Neural progenitor cell (in vitro differentiated cells): ENCODE measurements at regions not wholly inside any gene's neighbourhood (a gene's known extent, or its start where the extent isn't known, plus 50 kb on each side); places are given as distances from the start of the nearest gene placed in this dataset.

Experiments used
- DNase-seq: peaks from one replicate; pipeline ENCODE4 v3.0.0-alpha.2; 2016; ENCODE audit warnings: low spot score
- H2AFZ ChIP-seq: fragments of 200-600 bp; sonication (generic); replicated peaks from 2 replicates; pipeline ENCODE4 v1.6.1; 2016; ENCODE audit warnings: antibody characterized with exemption
- H3F3A ChIP-seq: fragments of 200-600 bp; sonication (generic); 2 replicates; pipeline ENCODE4 v1.6.1; 2016; ENCODE audit warnings: antibody characterized with exemption, low read depth
- H3K27ac ChIP-seq: fragments of 200-600 bp; sonication (generic); 2 replicates; pipeline ENCODE4 v1.5.1; 2016; ENCODE audit warnings: mild to moderate bottlenecking
- H3K27me3 ChIP-seq: fragments of 200-600 bp; sonication (generic); 2 replicates; pipeline ENCODE4 v1.6.1; 2016; ENCODE audit warnings: mild to moderate bottlenecking, moderate library complexity
- H3K36me3 ChIP-seq: fragments of 200-600 bp; sonication (generic); 2 replicates; pipeline ENCODE4 v1.5.1; 2016
- H3K4me1 ChIP-seq: fragments of 200-600 bp; sonication (generic); 2 replicates; pipeline ENCODE4 v1.6.1; 2016; ENCODE audit warnings: mixed run types
- H3K4me2 ChIP-seq: fragments of 200-600 bp; sonication (generic); 2 replicates; pipeline ENCODE4 v1.6.1; 2016
- H3K4me3 ChIP-seq: fragments of 200-600 bp; sonication (generic); 2 replicates; pipeline ENCODE4 v1.5.1; 2016
- H3K79me2 ChIP-seq: fragments of 200-600 bp; sonication (generic); 2 replicates; pipeline ENCODE4 v1.6.1; 2016; ENCODE audit warnings: low read depth
- H3K9ac ChIP-seq: fragments of 200-600 bp; sonication (generic); 2 replicates; pipeline ENCODE4 v1.6.1; 2016
- H3K9me3 ChIP-seq: fragments of 200-600 bp; sonication (generic); 2 replicates; pipeline ENCODE4 v1.5.1; 2016; ENCODE audit warnings: low read depth
- H4K20me1 ChIP-seq: fragments of 200-600 bp; sonication (generic); 2 replicates; pipeline ENCODE4 v1.6.1; 2016; ENCODE audit warnings: low read depth
- H3K27ac Mint-ChIP-seq: 3 replicates; pipeline ENCODE4 v1.8.0; 2021; ENCODE audit warnings: mixed read lengths
- H3K27me3 Mint-ChIP-seq: 2 replicates; pipeline ENCODE4 v1.8.0; 2022; ENCODE audit warnings: low read depth, mild to moderate bottlenecking, inconsistent platforms, moderate library complexity, mixed read lengths; ENCODE audit not compliant: insufficient read depth
- H3K36me3 Mint-ChIP-seq: 3 replicates; pipeline ENCODE4 v1.8.0; 2021; ENCODE audit warnings: mixed read lengths
- H3K4me1 Mint-ChIP-seq: 3 replicates; pipeline ENCODE4 v1.8.0; 2021; ENCODE audit warnings: mixed read lengths
- H3K4me3 Mint-ChIP-seq: 3 replicates; pipeline ENCODE4 v1.8.0; 2021; ENCODE audit warnings: mild to moderate bottlenecking, moderate library complexity, mixed read lengths
- H3K9me3 Mint-ChIP-seq: 3 replicates; pipeline ENCODE4 v1.8.0; 2020; ENCODE audit warnings: mixed read lengths
- EZH2 ChIP-seq: fragments of 200-600 bp; sonication (generic); IDR thresholded peaks from 2 replicates; pipeline ENCODE4 v1.6.1; 2017; ENCODE audit warnings: antibody characterized with exemption, mild to moderate bottlenecking, moderate library complexity
- EZH2phosphoT487 ChIP-seq: fragments of 200-600 bp; sonication (generic); IDR thresholded peaks from 2 replicates; pipeline ENCODE4 v1.6.1; 2017; ENCODE audit warnings: antibody characterized with exemption
- TF ChIP-seq, protein P1 (sequence below): fragments of 200-600 bp; sonication (generic); IDR thresholded peaks from 2 replicates; pipeline ENCODE4 v1.5.1; 2017; ENCODE audit warnings: antibody characterized with exemption, mild to moderate bottlenecking

GRCh38 chr2:18503376-18504228, 56.9 kb downstream of the RDH14 start:
- Histone ChIP-seq H3K79me2 (no peaks in the 10 kb centered on the region), H3K27ac (no peak overlapping the region), H4K20me1 (no peaks in the 10 kb centered on the region), H3K9me3 (no peaks in the 10 kb centered on the region), H3K4me3 (no peak overlapping the region), H3K27me3 (no peaks in the 10 kb centered on the region), H3K9ac (no peak overlapping the region), H3F3A (no peaks in the 10 kb centered on the region), H2AFZ (no peak overlapping the region), H3K36me3 (no peaks in the 10 kb centered on the region), H3K4me2 (no peak overlapping the region), H3K4me1 (no peaks in the 10 kb centered on the region)
- TF ChIP-seq EZH2phosphoT487 (no peak), EZH2 (no peak)
- TF ChIP-seq, protein P1, sequence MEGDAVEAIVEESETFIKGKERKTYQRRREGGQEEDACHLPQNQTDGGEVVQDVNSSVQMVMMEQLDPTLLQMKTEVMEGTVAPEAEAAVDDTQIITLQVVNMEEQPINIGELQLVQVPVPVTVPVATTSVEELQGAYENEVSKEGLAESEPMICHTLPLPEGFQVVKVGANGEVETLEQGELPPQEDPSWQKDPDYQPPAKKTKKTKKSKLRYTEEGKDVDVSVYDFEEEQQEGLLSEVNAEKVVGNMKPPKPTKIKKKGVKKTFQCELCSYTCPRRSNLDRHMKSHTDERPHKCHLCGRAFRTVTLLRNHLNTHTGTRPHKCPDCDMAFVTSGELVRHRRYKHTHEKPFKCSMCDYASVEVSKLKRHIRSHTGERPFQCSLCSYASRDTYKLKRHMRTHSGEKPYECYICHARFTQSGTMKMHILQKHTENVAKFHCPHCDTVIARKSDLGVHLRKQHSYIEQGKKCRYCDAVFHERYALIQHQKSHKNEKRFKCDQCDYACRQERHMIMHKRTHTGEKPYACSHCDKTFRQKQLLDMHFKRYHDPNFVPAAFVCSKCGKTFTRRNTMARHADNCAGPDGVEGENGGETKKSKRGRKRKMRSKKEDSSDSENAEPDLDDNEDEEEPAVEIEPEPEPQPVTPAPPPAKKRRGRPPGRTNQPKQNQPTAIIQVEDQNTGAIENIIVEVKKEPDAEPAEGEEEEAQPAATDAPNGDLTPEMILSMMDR, result no peak
- Mint-ChIP-seq H3K4me1 (no peaks in the 10 kb centered on the region), H3K36me3 (no peaks in the 10 kb centered on the region), H3K27me3 (no peaks in the 10 kb centered on the region), H3K27ac (no peak overlapping the region), H3K9me3 (no peaks in the 10 kb centered on the region), H3K4me3 (no peak overlapping the region)
- no peak for DNase-seq

DNA sequence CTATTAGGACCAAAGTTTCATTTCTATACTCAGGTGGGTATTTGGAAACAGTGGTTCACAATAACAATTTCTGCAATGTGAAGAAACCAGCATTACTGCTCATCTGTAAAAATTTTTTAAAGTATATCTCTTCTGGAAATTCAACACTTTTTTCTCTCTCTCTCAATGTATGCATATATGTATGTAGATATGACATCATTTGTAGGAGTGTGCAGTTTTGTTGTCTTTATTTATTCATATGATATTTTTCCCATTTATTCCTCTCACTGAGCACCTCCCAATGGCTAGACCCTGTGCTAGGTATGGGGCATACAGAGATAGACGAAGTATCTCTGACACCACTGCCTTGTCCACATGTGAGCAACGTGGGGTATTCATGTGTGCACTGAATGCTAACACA, 58.3 kb downstream of the RDH14 start:
- Mint-ChIP-seq H3K27ac (no peak overlapping the region), H3K4me3 (no peak overlapping the region), H3K4me1 (no peaks in the 10 kb centered on the region), H3K27me3 (no peaks in the 10 kb centered on the region), H3K9me3 (no peaks in the 10 kb centered on the region), H3K36me3 (no peaks in the 10 kb centered on the region)
- H3K27ac ChIP-seq, result no peak overlapping the region
- no peaks in the 10 kb centered on the region for H3K9me3 ChIP-seq
- no peaks in the 10 kb centered on the region for H3K27me3 ChIP-seq
- no peaks in the 10 kb centered on the region for H3F3A ChIP-seq
- no peaks in the 10 kb centered on the region for H3K4me1 ChIP-seq
- H3K4me3 ChIP-seq, result no peak overlapping the region
- no peak overlapping the region for H3K4me2 ChIP-seq
- TF ChIP-seq EZH2 (no peak), EZH2phosphoT487 (no peak)
- TF ChIP-seq, protein P1, result no peak
- H4K20me1 ChIP-seq, result no peaks in the 10 kb centered on the region
- H3K79me2 ChIP-seq, result no peaks in the 10 kb centered on the region
- no peak overlapping the region for H2AFZ ChIP-seq
- DNase-seq, result no peak
- H3K36me3 ChIP-seq, result no peaks in the 10 kb centered on the region
- H3K9ac ChIP-seq, result no peak overlapping the region

- no peaks in the 10 kb centered on the region for H3K36me3 Mint-ChIP-seq
- H3K27me3 Mint-ChIP-seq, result no peaks in the 10 kb centered on the region
- no peaks in the 10 kb centered on the region for H3K4me1 Mint-ChIP-seq
These were observed 58.7 kb downstream of the RDH14 start for GRCh38 chr2:18501729-18502128.

More at GRCh38 chr2:18501729-18502128, 58.7 kb downstream of the RDH14 start:
- TF ChIP-seq EZH2 (no peak), EZH2phosphoT487 (no peak)
- TF ChIP-seq, protein P1, result no peak
- Histone ChIP-seq H3K27me3 (no peaks in the 10 kb centered on the region), H3F3A (no peaks in the 10 kb centered on the region), H3K9me3 (no peaks in the 10 kb centered on the region), H3K4me1 (no peaks in the 10 kb centered on the region), H2AFZ (no peak overlapping the region), H3K27ac (no peak overlapping the region), H3K9ac (no peak overlapping the region), H3K4me3 (no peak overlapping the region), H3K36me3 (no peaks in the 10 kb centered on the region), H3K4me2 (no peak overlapping the region), H3K79me2 (no peaks in the 10 kb centered on the region), H4K20me1 (no peaks in the 10 kb centered on the region)
- Mint-ChIP-seq H3K27ac (no peak overlapping the region), H3K9me3 (no peaks in the 10 kb centered on the region), H3K4me3 (no peak overlapping the region)
- DNase-seq, result no peak
